DND-41 (cell line): ENCODE measurements at regions not wholly inside any gene's neighbourhood (a gene's known extent, or its start where the extent isn't known, plus 50 kb on each side); places are given as distances from the start of the nearest gene placed in this dataset.

Experiments
- ATAC-seq: fragments of 200-7000 bp; cut with Tn5 transposase; 3 replicates; pipeline ENCODE4 v1.9.1; 2021; ENCODE audit warnings: low read depth; ENCODE audit not compliant: insufficient read depth
- DNase-seq: peaks from one replicate; pipeline ENCODE4 v3.0.0-alpha.2; 2020
- H2AFZ ChIP-seq: 2 replicates; pipeline ENCODE4 v1.6.0; 2012; ENCODE audit warnings: low read depth, low read length
- H3K27ac ChIP-seq: 2 replicates; pipeline ENCODE4 v1.5.1; 2012; ENCODE audit warnings: low read length, inconsistent platforms
- H3K27me3 ChIP-seq: fragments of 200-600 bp; sonication (generic); 2 replicates; pipeline ENCODE4 v1.6.0; 2012; ENCODE audit warnings: low read length, mild to moderate bottlenecking, inconsistent platforms; ENCODE audit not compliant: insufficient read depth, poor library complexity
- H3K36me3 ChIP-seq: 2 replicates; pipeline ENCODE4 v1.5.1; 2012; ENCODE audit warnings: low read length, inconsistent platforms; ENCODE audit not compliant: insufficient read depth
- H3K4me1 ChIP-seq: 2 replicates; pipeline ENCODE4 v1.5.1; 2012; ENCODE audit warnings: mild to moderate bottlenecking, low read length; ENCODE audit not compliant: insufficient read depth
- H3K4me2 ChIP-seq: 2 replicates; pipeline ENCODE4 v1.6.0; 2012; ENCODE audit warnings: mild to moderate bottlenecking, moderate library complexity, low read length, inconsistent platforms; ENCODE audit not compliant: insufficient read depth
- H3K4me3 ChIP-seq, 2 experiments: fragments of 200-600 bp in 1 of 2; shearing (Covaris generic) in 1 of 2; 2 replicates each; pipeline ENCODE4 v1.5.1; 2012 to 2016; ENCODE audit warnings: inconsistent platforms in 2 of 2, low read length in 2 of 2, mild to moderate bottlenecking in 2 of 2, low read depth in 1 of 2, moderate library complexity in 1 of 2
- H3K79me2 ChIP-seq: 2 replicates; pipeline ENCODE4 v1.6.0; 2012; ENCODE audit warnings: low read length, inconsistent platforms; ENCODE audit not compliant: insufficient read depth
- H3K9ac ChIP-seq: 2 replicates; pipeline ENCODE4 v1.6.0; 2012; ENCODE audit warnings: low read depth, mild to moderate bottlenecking, inconsistent platforms, low read length, moderate library complexity
- H3K9me3 ChIP-seq: 2 replicates; pipeline ENCODE4 v1.5.1; 2012; ENCODE audit warnings: low read length, moderate library complexity, mild to moderate bottlenecking, inconsistent platforms; ENCODE audit not compliant: insufficient read depth, severe bottlenecking
- H4K20me1 ChIP-seq: 2 replicates; pipeline ENCODE4 v1.6.0; 2012; ENCODE audit warnings: low read length; ENCODE audit not compliant: insufficient read depth
- CTCF ChIP-seq: IDR thresholded peaks from 2 replicates; pipeline ENCODE4 v1.5.1; 2012; ENCODE audit warnings: borderline replicate concordance, low read length, moderate library complexity, mild to moderate bottlenecking; ENCODE audit not compliant: poor library complexity, severe bottlenecking; ENCODE audit errors: extremely low read depth
- EZH2 ChIP-seq: IDR thresholded peaks from 3 replicates; pipeline ENCODE4 v1.6.1; 2012; ENCODE audit warnings: borderline replicate concordance, low read depth, mild to moderate bottlenecking, moderate library complexity, low read length, inconsistent platforms; ENCODE audit not compliant: severe bottlenecking

DNA sequence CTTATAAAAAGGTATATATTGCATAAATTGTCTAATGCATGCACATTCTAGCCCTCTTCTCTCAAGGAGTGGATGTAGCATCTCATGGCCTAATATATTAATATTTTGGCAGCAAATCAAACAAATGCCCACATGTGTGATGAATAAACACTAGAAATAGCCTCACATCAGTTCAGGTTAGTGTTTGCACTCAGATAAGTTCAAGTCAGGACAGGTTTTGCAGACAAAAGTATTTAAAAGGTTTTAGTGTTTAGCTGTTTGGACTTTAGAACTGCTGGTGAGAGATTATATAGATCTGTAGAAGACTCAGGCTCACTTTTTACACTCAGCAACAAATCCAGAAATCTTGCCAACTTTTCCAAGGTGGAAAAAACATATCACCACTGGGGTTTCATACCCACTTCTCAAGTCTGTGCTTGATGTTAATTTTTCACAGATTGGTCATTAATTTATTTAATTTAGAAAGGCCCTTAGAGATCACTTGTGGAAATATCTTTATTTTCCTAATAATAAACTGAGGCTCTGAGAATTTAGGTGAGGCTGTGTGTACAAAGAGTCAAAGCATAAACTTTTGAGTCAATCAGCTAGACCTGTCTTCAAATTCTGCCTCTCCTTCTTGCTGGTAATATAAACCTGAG is 362.6 kb downstream of the GASK1B start:
- no peak overlapping the region for H3K27ac ChIP-seq
- H3K36me3 ChIP-seq, result no peaks in the 10 kb centered on the region
- H3K9ac ChIP-seq, result no peak overlapping the region
- no peak for ATAC-seq
- H3K4me3 ChIP-seq, result no peak overlapping the region
- H3K9me3 ChIP-seq, result peaks cover under 1% of the 10 kb centered on the region
- no peaks in the 10 kb centered on the region for H3K4me1 ChIP-seq
- H2AFZ ChIP-seq, result no peak overlapping the region
- no peaks in the 10 kb centered on the region for H3K27me3 ChIP-seq
- no peaks in the 10 kb centered on the region for H4K20me1 ChIP-seq
- H3K4me2 ChIP-seq, result no peak overlapping the region
- no peak for DNase-seq
- no peaks in the 10 kb centered on the region for H3K79me2 ChIP-seq
- no peak for TF ChIP-seq CTCF
- TF ChIP-seq EZH2, result no peak

DNA sequence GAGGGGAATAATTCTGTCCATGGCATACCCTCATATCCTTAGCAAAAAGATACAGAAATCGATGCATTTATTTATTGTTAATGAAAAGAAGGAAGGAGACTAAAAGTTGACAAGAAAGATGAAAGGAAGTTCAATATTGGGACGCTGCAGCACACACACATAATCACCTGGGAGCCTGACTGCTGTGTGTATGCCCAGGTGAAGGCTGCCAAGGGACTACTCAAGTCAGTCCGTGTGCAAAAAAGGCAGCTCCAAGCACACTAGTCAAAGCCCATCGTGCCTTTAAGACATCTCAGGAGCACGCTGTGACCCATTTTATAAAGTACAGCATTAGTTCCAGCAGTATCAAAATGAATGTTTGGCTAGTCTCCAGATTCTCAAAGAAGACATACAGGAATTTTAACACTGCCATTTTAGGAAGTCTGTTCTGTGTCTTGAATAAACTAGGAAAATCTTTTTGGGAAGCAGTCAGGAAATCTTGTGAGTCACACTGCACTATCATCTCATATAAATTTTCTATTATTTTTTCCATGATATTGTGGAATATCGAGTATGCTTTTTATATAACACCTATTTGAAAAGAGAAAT is 363.9 kb downstream of the GASK1B start:
- no peaks in the 10 kb centered on the region for H3K79me2 ChIP-seq
- no peak overlapping the region for H3K4me3 ChIP-seq
- ATAC-seq (no peak), DNase-seq (no peak)
- no peaks in the 10 kb centered on the region for H3K4me1 ChIP-seq
- TF ChIP-seq EZH2 (no peak), CTCF (no peak)
- no peak overlapping the region for H2AFZ ChIP-seq
- H3K36me3 ChIP-seq, result no peaks in the 10 kb centered on the region
- H3K27me3 ChIP-seq, result no peaks in the 10 kb centered on the region
- no peak overlapping the region for H3K4me2 ChIP-seq
- H4K20me1 ChIP-seq, result no peaks in the 10 kb centered on the region
- no peak overlapping the region for H3K27ac ChIP-seq
- H3K9me3 ChIP-seq, result no peaks in the 10 kb centered on the region
- no peak overlapping the region for H3K9ac ChIP-seq

GRCh38 chr4:157806184-157806583 is 366.6 kb downstream of the GASK1B start:
- H3K36me3 ChIP-seq, result no peaks in the 10 kb centered on the region
- H3K4me1 ChIP-seq, result no peaks in the 10 kb centered on the region
- no peak overlapping the region for H3K4me2 ChIP-seq
- H3K9ac ChIP-seq, result no peak overlapping the region
- no peaks in the 10 kb centered on the region for H4K20me1 ChIP-seq
- H3K79me2 ChIP-seq, result no peaks in the 10 kb centered on the region
- H3K27ac ChIP-seq, result no peak overlapping the region
- H3K4me3 ChIP-seq, result no peak overlapping the region
- H2AFZ ChIP-seq, result no peak overlapping the region
- ATAC-seq, result no peak
- H3K27me3 ChIP-seq, result no peaks in the 10 kb centered on the region
- no peaks in the 10 kb centered on the region for H3K9me3 ChIP-seq
- TF ChIP-seq CTCF (no peak), EZH2 (no peak)
- no peak for DNase-seq
